ENCODE measurements at regions not wholly inside any gene's neighbourhood (a gene's known extent, or its start where the extent isn't known, plus 50 kb on each side); places are given as distances from the start of the nearest gene placed in this dataset.

GRCh38 chr4:23068287-23068686 lies 375.6 kb downstream of the GBA3 start:
- DNase-seq = no peak
- no peaks in the 10 kb centered on the region for H3K79me2 ChIP-seq (ENCODE audit: low read length)
- H4K20me1 ChIP-seq (ENCODE audit: insufficient read depth, low read length) = no peaks in the 10 kb centered on the region
- H3K27me3 ChIP-seq (replicated peaks; ENCODE audit: insufficient read depth, low read length) = no peaks in the 10 kb centered on the region
- H3K9me3 ChIP-seq (replicated peaks; ENCODE audit: insufficient read depth, low read length) = no peaks in the 10 kb centered on the region
- no peak overlapping the region for H2AFZ ChIP-seq (ENCODE audit: low read length)
- no peak overlapping the region for H3K9ac ChIP-seq (ENCODE audit: low read length)
- H3F3A ChIP-seq (ENCODE audit: insufficient read depth, low read length) = no peaks in the 10 kb centered on the region
- no peaks in the 10 kb centered on the region for H3K4me1 ChIP-seq (ENCODE audit: low read length)
- TF ChIP-seq CTCF (IDR thresholded peaks at IDR 0.05; ENCODE audit: low read length) (no peak), EZH2 (optimal IDR thresholded peaks at IDR 0.05; ENCODE audit: low read depth, low read length) (no peak), EZH2phosphoT487 (IDR thresholded peaks at IDR 0.05; ENCODE audit: low read length) (no peak)
- no peaks in the 10 kb centered on the region for H3K36me3 ChIP-seq (replicated peaks; ENCODE audit: insufficient read depth, low read length)
- no peak overlapping the region for H3K27ac ChIP-seq (ENCODE audit: low read length)
- no peak overlapping the region for H3K4me3 ChIP-seq (ENCODE audit: low read length)
- no peaks in the 10 kb centered on the region for H3K9me2 ChIP-seq (replicated peaks; ENCODE audit: insufficient read depth, low read length)
- H3K4me2 ChIP-seq (ENCODE audit: low read depth, low read length) = no peak overlapping the region

- TF ChIP-seq EZH2phosphoT487 (IDR thresholded peaks at IDR 0.05; ENCODE audit: low read length) = no peak
- TF ChIP-seq CTCF (IDR thresholded peaks at IDR 0.05; ENCODE audit: low read length) = no peak
- no peak for TF ChIP-seq EZH2 (optimal IDR thresholded peaks at IDR 0.05; ENCODE audit: low read depth, low read length)
- H4K20me1 ChIP-seq (ENCODE audit: insufficient read depth, low read length) = no peaks in the 10 kb centered on the region
- H2AFZ ChIP-seq (ENCODE audit: low read length) = no peak overlapping the region
- H3K4me3 ChIP-seq (ENCODE audit: low read length) = no peak overlapping the region
- H3K79me2 ChIP-seq (ENCODE audit: low read length) = no peaks in the 10 kb centered on the region
- no peak overlapping the region for H3K4me2 ChIP-seq (ENCODE audit: low read depth, low read length)
- no peaks in the 10 kb centered on the region for H3K9me3 ChIP-seq (replicated peaks; ENCODE audit: insufficient read depth, low read length)
- no peaks in the 10 kb centered on the region for H3K36me3 ChIP-seq (replicated peaks; ENCODE audit: insufficient read depth, low read length)
- H3K27me3 ChIP-seq (replicated peaks; ENCODE audit: insufficient read depth, low read length) = no peaks in the 10 kb centered on the region
- H3K9me2 ChIP-seq (replicated peaks; ENCODE audit: insufficient read depth, low read length) = no peaks in the 10 kb centered on the region
- no peak overlapping the region for H3K27ac ChIP-seq (ENCODE audit: low read length)
- H3K4me1 ChIP-seq (ENCODE audit: low read length) = no peaks in the 10 kb centered on the region
- DNase-seq = no peak
- H3K9ac ChIP-seq (ENCODE audit: low read length) = no peak overlapping the region
- H3F3A ChIP-seq (ENCODE audit: insufficient read depth, low read length) = no peaks in the 10 kb centered on the region
These were observed 369.5 kb downstream of the GBA3 start for GRCh38 chr4:23062188-23062587.

- Histone ChIP-seq H3K4me1 (ENCODE audit: low read length) (no peaks in the 10 kb centered on the region), H2AFZ (ENCODE audit: low read length) (no peak overlapping the region)
- no peak for TF ChIP-seq CTCF (IDR thresholded peaks at IDR 0.05; ENCODE audit: low read length)
- TF ChIP-seq EZH2 (optimal IDR thresholded peaks at IDR 0.05; ENCODE audit: low read depth, low read length) = no peak
These were observed 368.7 kb downstream of the GBA3 start for GRCh38 chr4:23061431-23061830.

More at GRCh38 chr4:23061431-23061830, 368.7 kb downstream of the GBA3 start:
- Histone ChIP-seq H3K79me2 (ENCODE audit: low read length) (no peaks in the 10 kb centered on the region), H3K27me3 (replicated peaks; ENCODE audit: insufficient read depth, low read length) (no peaks in the 10 kb centered on the region), H3K9ac (ENCODE audit: low read length) (no peak overlapping the region), H3K27ac (ENCODE audit: low read length) (no peak overlapping the region), H3K4me3 (ENCODE audit: low read length) (no peak overlapping the region), H3K4me2 (ENCODE audit: low read depth, low read length) (no peak overlapping the region), H4K20me1 (ENCODE audit: insufficient read depth, low read length) (no peaks in the 10 kb centered on the region), H3K9me3 (replicated peaks; ENCODE audit: insufficient read depth, low read length) (no peaks in the 10 kb centered on the region), H3K9me2 (replicated peaks; ENCODE audit: insufficient read depth, low read length) (no peaks in the 10 kb centered on the region), H3F3A (ENCODE audit: insufficient read depth, low read length) (no peaks in the 10 kb centered on the region), H3K36me3 (replicated peaks; ENCODE audit: insufficient read depth, low read length) (no peaks in the 10 kb centered on the region)
- DNase-seq = no peak
